ENCODE measurements at regions not wholly inside any gene's neighbourhood (a gene's known extent, or its start where the extent isn't known, plus 50 kb on each side); places are given as distances from the start of the nearest gene placed in this dataset.

DNA sequence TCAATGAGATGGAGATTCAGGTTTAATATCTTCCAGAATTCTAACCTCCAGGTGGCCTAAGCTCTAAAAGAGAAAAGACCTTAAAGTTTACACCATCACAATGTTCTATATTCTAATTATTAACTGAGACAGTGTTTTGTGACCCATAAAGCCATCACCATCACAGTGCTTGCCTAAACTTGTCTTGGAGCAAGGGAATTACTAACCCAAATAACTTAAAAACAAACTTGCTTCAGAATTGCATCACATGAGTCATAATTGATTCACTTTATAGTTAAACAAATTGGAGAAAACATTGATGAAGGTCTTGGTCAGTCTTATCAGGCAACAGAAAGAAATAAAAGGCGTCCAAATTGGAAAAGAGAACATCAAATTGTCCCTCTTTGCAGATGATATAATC lies 54.5 kb upstream of the ALG10 start:
- no peak overlapping the region for H3K4me3 ChIP-seq (ENCODE audit: low read length)
- ChIA-PET POLR2A (ENCODE audit: unreplicated experiment) (no interaction called here), CTCF (no interaction called here)
- H3K9ac ChIP-seq (ENCODE audit: low read length): no peak overlapping the region
- H3K27ac ChIP-seq (ENCODE audit: low read length): no peak overlapping the region
- no peaks in the 10 kb centered on the region for H3K36me3 ChIP-seq (ENCODE audit: low read depth, low read length)
- H4K20me1 ChIP-seq (ENCODE audit: low read length): no peaks in the 10 kb centered on the region
- no peak overlapping the region for H2AFZ ChIP-seq (ENCODE audit: low read length)
- no peak overlapping the region for H3K4me2 ChIP-seq (ENCODE audit: low read length)
- ATAC-seq (no peak), DNase-seq (peak; percentile 28)
- no peaks in the 10 kb centered on the region for H3K79me2 ChIP-seq (ENCODE audit: low read length)
- intact Hi-C loops (cut with micrococcal nuclease): no loop called here
- no peaks in the 10 kb centered on the region for H3K4me1 ChIP-seq (ENCODE audit: insufficient read depth, low read length)
- H3F3A ChIP-seq (ENCODE audit: low read length, unreplicated experiment): no peaks in the 10 kb centered on the region
- BruUV-seq (replicated peaks): no TSS peak
- H3K27me3 ChIP-seq (ENCODE audit: low read length): no peaks in the 10 kb centered on the region
- H3K9me2 ChIP-seq (replicated peaks; ENCODE audit: low read length): no peaks in the 10 kb centered on the region
- TF ChIP-seq CTCF (conservative IDR thresholded peaks at IDR 0.05; ENCODE audit: low read depth, low read length) (no peak), EZH2 (IDR thresholded peaks at IDR 0.05; ENCODE audit: low read length, unreplicated experiment) (no peak), EZH2phosphoT487 (IDR thresholded peaks at IDR 0.05; ENCODE audit: borderline replicate concordance, low read length) (no peak)
- no peaks in the 10 kb centered on the region for H3K9me3 ChIP-seq (ENCODE audit: low read length)

All from PC-3 (cell line).